SU-DHL-6 (cell line): ENCODE measurements at regions not wholly inside any gene's neighbourhood (a gene's known extent, or its start where the extent isn't known, plus 50 kb on each side); places are given as distances from the start of the nearest gene placed in this dataset.
A peak's percentile ranks its signal among the peaks of the same experiment; 100 is the strongest.

Experiments
- H2AFZ ChIP-seq: fragments of 200-600 bp; sonication (generic); 2 replicates; pipeline ENCODE4 v1.6.1; 2014; ENCODE audit warnings: low read depth, mild to moderate bottlenecking, moderate library complexity, mixed read lengths, antibody characterized with exemption, low read length; ENCODE audit not compliant: severe bottlenecking
- H3F3A ChIP-seq: fragments of 200-600 bp; shearing (Covaris generic); 2 replicates; pipeline ENCODE4 v1.6.0; 2016; ENCODE audit warnings: antibody characterized with exemption, mild to moderate bottlenecking; ENCODE audit not compliant: insufficient read depth
- H3K27ac ChIP-seq: fragments of 200-600 bp; sonication (generic); 2 replicates; pipeline ENCODE4 v1.5.1; 2016; ENCODE audit warnings: low read depth, mild to moderate bottlenecking, low read length, moderate library complexity, mixed read lengths
- H3K27me3 ChIP-seq: fragments of 200-600 bp; sonication (generic), shearing (Covaris generic); 2 replicates; pipeline ENCODE4 v1.6.0; 2014; ENCODE audit warnings: mild to moderate bottlenecking, low read length
- H3K36me3 ChIP-seq: fragments of 200-600 bp; sonication (generic); 2 replicates; pipeline ENCODE4 v1.6.1; 2014; ENCODE audit warnings: mild to moderate bottlenecking, low read length, mixed read lengths
- H3K4me2 ChIP-seq: fragments of 300-600, 200-600 bp; shearing (Covaris generic), sonication (generic); 2 replicates; pipeline ENCODE4 v1.6.0; 2014; ENCODE audit warnings: low read length, low read depth, mild to moderate bottlenecking; ENCODE audit not compliant: poor library complexity, severe bottlenecking
- H3K4me3 ChIP-seq: fragments of 200-600 bp; sonication (generic); 2 replicates; pipeline ENCODE4 v1.5.1; 2014; ENCODE audit warnings: antibody characterized with exemption, low read length, mild to moderate bottlenecking, mixed read lengths; ENCODE audit not compliant: insufficient read depth, poor library complexity, severe bottlenecking
- H3K79me2 ChIP-seq: fragments of 200-600 bp; sonication (generic); 2 replicates; pipeline ENCODE4 v1.6.1; 2014; ENCODE audit warnings: mild to moderate bottlenecking, low read length, moderate library complexity; ENCODE audit not compliant: insufficient read depth
- H3K9ac ChIP-seq: fragments of 200-600 bp; sonication (generic); 2 replicates; pipeline ENCODE4 v1.7.0; 2014; ENCODE audit warnings: mild to moderate bottlenecking, low read length
- H3K9me2 ChIP-seq: fragments of 200-600 bp; sonication (generic); replicated peaks from 2 replicates; pipeline ENCODE4 v1.6.1; 2014; ENCODE audit warnings: low read length; ENCODE audit not compliant: insufficient read depth
- H3K9me3 ChIP-seq: fragments of 200-600 bp; sonication (generic); 2 replicates; pipeline ENCODE4 v1.6.1; 2014; ENCODE audit warnings: low read length, mixed read lengths; ENCODE audit not compliant: insufficient read depth
- H4K20me1 ChIP-seq: fragments of 200-600 bp; sonication (generic); 2 replicates; pipeline ENCODE4 v1.6.1; 2014; ENCODE audit warnings: low read depth, mild to moderate bottlenecking, antibody characterized with exemption, low read length, moderate library complexity, mixed read lengths
- CTCF ChIP-seq: fragments of 200-600 bp; sonication (generic); IDR thresholded peaks from one replicate; pipeline ENCODE4 v1.5.1; 2017; ENCODE audit warnings: antibody characterized with exemption, mild to moderate bottlenecking, low read length, moderate library complexity; ENCODE audit not compliant: insufficient read depth, poor library complexity, severe bottlenecking
- EZH2phosphoT487 ChIP-seq: fragments of 200-600 bp; sonication (generic), shearing (Covaris generic); conservative IDR thresholded peaks from 2 replicates; pipeline ENCODE4 v1.6.1; 2018; ENCODE audit warnings: mild to moderate bottlenecking, antibody characterized with exemption, low read length, moderate library complexity, mixed read lengths

GRCh38 chr1:194309697-194310096 is 1123.3 kb upstream of the B3GALT2 start:
- Histone ChIP-seq H3K4me2 (no peak overlapping the region), H3F3A (no peaks in the 10 kb centered on the region; the same call in 1 of the 2 replicates), H3K79me2 (no peaks in the 10 kb centered on the region), H3K27ac (no peak overlapping the region), H3K9me3 (no peaks in the 10 kb centered on the region), H3K36me3 (no peaks in the 10 kb centered on the region; the same call in 1 of the 2 replicates), H4K20me1 (no peaks in the 10 kb centered on the region), H3K9ac (no peak overlapping the region), H2AFZ (peak overlapping the region; percentile 12), H3K9me2 (no peaks in the 10 kb centered on the region), H3K27me3 (no peaks in the 10 kb centered on the region), H3K4me3 (no peak overlapping the region)
- TF ChIP-seq CTCF (no peak), EZH2phosphoT487 (no peak)

- Histone ChIP-seq H3K9ac (no peak overlapping the region), H3K9me2 (no peaks in the 10 kb centered on the region), H3K36me3 (no peaks in the 10 kb centered on the region; the same call in 1 of the 2 replicates), H3K4me3 (no peak overlapping the region), H3K27ac (no peak overlapping the region), H3K27me3 (no peaks in the 10 kb centered on the region), H2AFZ (no peak overlapping the region), H3K4me2 (no peak overlapping the region), H3K9me3 (no peaks in the 10 kb centered on the region), H3F3A (no peaks in the 10 kb centered on the region; the same call in 1 of the 2 replicates), H3K79me2 (no peaks in the 10 kb centered on the region), H4K20me1 (no peaks in the 10 kb centered on the region)
- no peak for TF ChIP-seq CTCF
- no peak for TF ChIP-seq EZH2phosphoT487
These were observed 1122.9 kb upstream of the B3GALT2 start for GRCh38 chr1:194309269-194309668.

GRCh38 chr1:194300776-194301175 is 1114.4 kb upstream of the B3GALT2 start:
- TF ChIP-seq EZH2phosphoT487: no peak
- TF ChIP-seq CTCF: no peak
- H3K9me3 ChIP-seq: no peaks in the 10 kb centered on the region
- H3K9ac ChIP-seq: no peak overlapping the region
- no peak overlapping the region for H3K4me3 ChIP-seq
- no peaks in the 10 kb centered on the region for H3K36me3 ChIP-seq
- no peaks in the 10 kb centered on the region for H3F3A ChIP-seq
- H3K9me2 ChIP-seq: no peaks in the 10 kb centered on the region
- peak overlapping the region; percentile 59 for H2AFZ ChIP-seq
- H3K79me2 ChIP-seq: no peaks in the 10 kb centered on the region
- H3K27me3 ChIP-seq: no peaks in the 10 kb centered on the region
- no peak overlapping the region for H3K4me2 ChIP-seq
- no peak overlapping the region for H3K27ac ChIP-seq
- H4K20me1 ChIP-seq: no peaks in the 10 kb centered on the region
